ENCODE measurements at regions not wholly inside any gene's neighbourhood (a gene's known extent, or its start where the extent isn't known, plus 50 kb on each side); places are given as distances from the start of the nearest gene placed in this dataset.

DNA sequence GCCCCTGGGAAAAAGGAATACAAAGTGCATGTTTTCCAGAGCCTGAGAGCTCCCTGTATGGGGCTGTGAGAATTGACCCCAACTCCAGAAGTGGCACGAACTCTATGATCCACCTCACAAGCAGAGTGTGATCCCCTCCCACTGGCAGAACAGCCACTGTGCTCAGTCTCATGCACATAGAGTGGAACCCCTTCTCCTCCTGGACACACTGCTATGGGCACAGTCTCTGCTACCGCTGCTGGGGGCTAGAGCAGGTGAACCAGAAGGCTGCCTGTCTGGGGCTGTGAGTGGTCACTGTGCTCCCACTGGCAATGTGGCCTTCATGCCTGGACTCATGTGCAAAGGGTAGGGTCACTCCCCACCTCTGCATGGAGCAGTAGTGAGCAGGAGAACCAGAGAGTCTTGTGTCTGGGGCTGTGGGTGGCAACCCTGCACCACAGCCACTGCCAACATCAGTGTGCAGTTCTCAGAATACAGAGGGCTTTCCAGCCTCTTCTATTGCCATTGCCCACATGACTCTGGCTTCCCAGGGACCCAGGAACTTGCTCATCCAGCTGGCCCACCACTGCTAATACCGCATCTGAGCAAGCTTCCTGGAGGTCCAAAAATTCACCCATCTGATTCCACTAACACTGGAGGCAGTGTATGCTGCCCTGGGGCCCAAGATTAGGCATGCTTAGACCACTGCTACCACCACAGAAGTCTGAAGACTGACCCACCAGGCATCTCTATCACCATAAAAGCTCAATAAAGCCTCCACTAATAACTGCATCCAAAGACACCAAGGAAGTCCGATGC lies 343.7 kb upstream of the SOX14 start:
- TF ChIP-seq EP300 (IDR thresholded peaks at IDR 0.05), result no peak
- no peak for TF ChIP-seq CTCF (IDR thresholded peaks at IDR 0.05)
- TF ChIP-seq POLR2A (IDR thresholded peaks at IDR 0.05), result no peak

All from upper lobe of left lung (tissue), 4 donors.